SJSA1 (cell line): ENCODE measurements at regions not wholly inside any gene's neighbourhood (a gene's known extent, or its start where the extent isn't known, plus 50 kb on each side); places are given as distances from the start of the nearest gene placed in this dataset.
A peak's percentile ranks its signal among the peaks of the same experiment; 100 is the strongest.

Source experiments
- DNase-seq, 2 experiments: peaks; one replicate each; pipeline ENCODE4 v3.0.0-alpha.2; 2015 to 2020; ENCODE audit warnings: low spot score in 2 of 2, low read depth in 1 of 2
- H3K27ac ChIP-seq: fragments of 250-450 bp; sonication (Bioruptor Pico); 2 replicates; pipeline ENCODE4 v1.5.1; 2020; ENCODE audit warnings: mild to moderate bottlenecking, moderate library complexity
- H3K27me3 ChIP-seq: fragments of 250-450 bp; sonication (Bioruptor Pico); replicated peaks from 2 replicates; pipeline ENCODE4 v1.5.1; 2020; ENCODE audit warnings: mild to moderate bottlenecking, moderate library complexity
- H3K36me3 ChIP-seq: fragments of 250-450 bp; sonication (Bioruptor Pico); 2 replicates; pipeline ENCODE4 v1.5.1; 2020; ENCODE audit warnings: mild to moderate bottlenecking
- H3K4me1 ChIP-seq: fragments of 250-450 bp; sonication (Bioruptor Pico); replicated peaks from 2 replicates; pipeline ENCODE4 v1.6.1; 2021; ENCODE audit warnings: mild to moderate bottlenecking
- H3K4me3 ChIP-seq: fragments of 250-450 bp; sonication (Bioruptor Pico); 2 replicates; pipeline ENCODE4 v1.5.1; 2020; ENCODE audit warnings: mild to moderate bottlenecking
- H3K9me3 ChIP-seq: fragments of 250-450 bp; sonication (Bioruptor Pico); replicated peaks from 2 replicates; pipeline ENCODE4 v1.5.1; 2020; ENCODE audit warnings: mild to moderate bottlenecking

- H3K27me3 ChIP-seq: no peaks in the 10 kb centered on the region
- H3K9me3 ChIP-seq: no peaks in the 10 kb centered on the region
- H3K27ac ChIP-seq: no peak overlapping the region
- DNase-seq: peak in 1 of 2 experiments; percentile 25
- H3K4me1 ChIP-seq: peaks cover 12% of the 10 kb centered on the region
- H3K36me3 ChIP-seq: no peaks in the 10 kb centered on the region
- H3K4me3 ChIP-seq: no peak overlapping the region
These were observed 305.4 kb upstream of the ROPN1 start for GRCh38 chr3:124297062-124297980.

GRCh38 chr3:124298301-124298700, 306.4 kb upstream of the ROPN1 start:
- Histone ChIP-seq H3K36me3 (no peaks in the 10 kb centered on the region), H3K9me3 (no peaks in the 10 kb centered on the region), H3K27ac (no peak overlapping the region), H3K4me3 (no peak overlapping the region), H3K4me1 (peaks cover 10% of the 10 kb centered on the region), H3K27me3 (no peaks in the 10 kb centered on the region)
- DNase-seq: no peak

- Histone ChIP-seq H3K27me3 (no peaks in the 10 kb centered on the region), H3K27ac (no peak overlapping the region), H3K4me1 (peaks cover 10% of the 10 kb centered on the region)
These were observed 307.0 kb upstream of the ROPN1 start for GRCh38 chr3:124298951-124299350.

GRCh38 chr3:124299831-124300230, 307.9 kb upstream of the ROPN1 start:
- H3K4me3 ChIP-seq: no peak overlapping the region
- no peaks in the 10 kb centered on the region for H3K36me3 ChIP-seq
- peaks cover 10% of the 10 kb centered on the region for H3K4me1 ChIP-seq
- no peaks in the 10 kb centered on the region for H3K27me3 ChIP-seq
- H3K9me3 ChIP-seq: no peaks in the 10 kb centered on the region
- no peak for DNase-seq
- no peak overlapping the region for H3K27ac ChIP-seq

More at GRCh38 chr3:124298951-124299350, 307.0 kb upstream of the ROPN1 start:
- DNase-seq: no peak
- Histone ChIP-seq H3K36me3 (no peaks in the 10 kb centered on the region), H3K4me3 (no peak overlapping the region), H3K9me3 (no peaks in the 10 kb centered on the region)

- H3K9me3 ChIP-seq: no peaks in the 10 kb centered on the region
- H3K4me3 ChIP-seq: no peak overlapping the region
- no peaks in the 10 kb centered on the region for H3K36me3 ChIP-seq
- H3K27ac ChIP-seq: no peak overlapping the region
- no peak for DNase-seq
- H3K27me3 ChIP-seq: no peaks in the 10 kb centered on the region
- H3K4me1 ChIP-seq: peaks cover 10% of the 10 kb centered on the region
These were observed 308.5 kb upstream of the ROPN1 start for GRCh38 chr3:124300416-124300815.

GRCh38 chr3:124303305-124303910, 311.5 kb upstream of the ROPN1 start:
- Histone ChIP-seq H3K4me3 (no peak overlapping the region), H3K27ac (no peak overlapping the region), H3K36me3 (no peaks in the 10 kb centered on the region), H3K27me3 (no peaks in the 10 kb centered on the region), H3K9me3 (no peaks in the 10 kb centered on the region), H3K4me1 (no peaks in the 10 kb centered on the region)
- DNase-seq: no peak

GRCh38 chr3:124306665-124307064, 314.7 kb upstream of the ROPN1 start:
- Histone ChIP-seq H3K36me3 (no peaks in the 10 kb centered on the region), H3K4me1 (no peaks in the 10 kb centered on the region), H3K27ac (no peak overlapping the region), H3K9me3 (no peaks in the 10 kb centered on the region), H3K4me3 (no peak overlapping the region), H3K27me3 (no peaks in the 10 kb centered on the region)
- no peak for DNase-seq

- no peak overlapping the region for H3K27ac ChIP-seq
- no peak for DNase-seq
These were observed 321.7 kb upstream of the ROPN1 start for GRCh38 chr3:124313621-124314020.

GRCh38 chr3:124315215-124316033, 323.5 kb upstream of the ROPN1 start:
- H3K9me3 ChIP-seq: no peaks in the 10 kb centered on the region
- DNase-seq: peak in 1 of 2 experiments; percentile 11
- H3K4me1 ChIP-seq: peaks cover 4% of the 10 kb centered on the region
- H3K27ac ChIP-seq: no peak overlapping the region
- H3K4me3 ChIP-seq: no peak overlapping the region
- H3K27me3 ChIP-seq: no peaks in the 10 kb centered on the region
- no peaks in the 10 kb centered on the region for H3K36me3 ChIP-seq

More at GRCh38 chr3:124313621-124314020, 321.7 kb upstream of the ROPN1 start:
- peaks cover 4% of the 10 kb centered on the region for H3K4me1 ChIP-seq
- H3K9me3 ChIP-seq: no peaks in the 10 kb centered on the region
- H3K36me3 ChIP-seq: no peaks in the 10 kb centered on the region
- H3K27me3 ChIP-seq: no peaks in the 10 kb centered on the region
- no peak overlapping the region for H3K4me3 ChIP-seq

- H3K27ac ChIP-seq: no peak overlapping the region
- H3K4me3 ChIP-seq: no peak overlapping the region
- no peaks in the 10 kb centered on the region for H3K36me3 ChIP-seq
- no peaks in the 10 kb centered on the region for H3K9me3 ChIP-seq
- H3K4me1 ChIP-seq: peaks cover 4% of the 10 kb centered on the region
- no peaks in the 10 kb centered on the region for H3K27me3 ChIP-seq
- no peak for DNase-seq
These were observed 324.0 kb upstream of the ROPN1 start for GRCh38 chr3:124316034-124316287.

- Histone ChIP-seq H3K36me3 (no peaks in the 10 kb centered on the region), H3K4me3 (no peak overlapping the region), H3K9me3 (no peaks in the 10 kb centered on the region), H3K4me1 (peaks cover 16% of the 10 kb centered on the region), H3K27me3 (no peaks in the 10 kb centered on the region), H3K27ac (no peak overlapping the region)
- no peak for DNase-seq
These were observed 326.1 kb upstream of the ROPN1 start for GRCh38 chr3:124318014-124318413.

- Histone ChIP-seq H3K27me3 (no peaks in the 10 kb centered on the region), H3K4me1 (peaks cover 21% of the 10 kb centered on the region), H3K27ac (no peak overlapping the region), H3K9me3 (no peaks in the 10 kb centered on the region), H3K4me3 (no peak overlapping the region), H3K36me3 (no peaks in the 10 kb centered on the region)
- no peak for DNase-seq
These were observed 326.7 kb upstream of the ROPN1 start for GRCh38 chr3:124318656-124319055.

- Histone ChIP-seq H3K27ac (no peak overlapping the region), H3K4me3 (no peak overlapping the region), H3K9me3 (no peaks in the 10 kb centered on the region), H3K4me1 (peaks cover 17% of the 10 kb centered on the region), H3K36me3 (no peaks in the 10 kb centered on the region), H3K27me3 (no peaks in the 10 kb centered on the region)
- DNase-seq: no peak
These were observed 329.1 kb upstream of the ROPN1 start for GRCh38 chr3:124320976-124321375.
